Fibroblast of lung (primary cell): ENCODE measurements at regions not wholly inside any gene's neighbourhood (a gene's known extent, or its start where the extent isn't known, plus 50 kb on each side); places are given as distances from the start of the nearest gene placed in this dataset.
A peak's percentile ranks its signal among the peaks of the same experiment; 100 is the strongest.

ENCODE experiments used
- DNase-seq, 2 donors: peaks; one replicate each; pipeline versions ENCODE4 v3.0.0 to v3.0.0-alpha.2; 2010; ENCODE audit warnings: low read depth in 2 of 2
- H2AFZ ChIP-seq: 2 replicates; pipeline ENCODE4 v1.5.1; 2012; ENCODE audit warnings: low read length, control low read depth, inconsistent platforms
- H3K27ac ChIP-seq: 2 replicates; pipeline ENCODE4 v1.5.1; 2011; ENCODE audit warnings: low read length, control low read depth; ENCODE audit not compliant: insufficient read depth
- H3K27me3 ChIP-seq: 2 replicates; pipeline ENCODE4 v1.5.1; 2011; ENCODE audit warnings: mild to moderate bottlenecking, low read length; ENCODE audit not compliant: control insufficient read depth, insufficient read depth
- H3K36me3 ChIP-seq: 2 replicates; pipeline ENCODE4 v1.5.1; 2011; ENCODE audit warnings: low read length; ENCODE audit not compliant: control insufficient read depth, insufficient read depth
- H3K4me1 ChIP-seq: 2 replicates; pipeline ENCODE4 v1.5.1; 2011; ENCODE audit warnings: low read length; ENCODE audit not compliant: control insufficient read depth, insufficient read depth; ENCODE audit errors: extremely low read depth
- H3K4me2 ChIP-seq: 2 replicates; pipeline ENCODE4 v1.5.1; 2011; ENCODE audit warnings: low read length, control low read depth; ENCODE audit not compliant: insufficient read depth; ENCODE audit errors: extremely low read depth
- H3K4me3 ChIP-seq, 4 experiments: fragments of 200-600 bp in 1 of 4; sonication (generic) in 1 of 4; replicated peaks in 1 of 4; 2 replicates each; pipeline ENCODE4 v1.5.1; 2011 to 2016; ENCODE audit warnings: low read length in 4 of 4, low read depth in 3 of 4, mild to moderate bottlenecking in 3 of 4, control low read depth in 2 of 4, inconsistent platforms in 1 of 4, mixed read lengths in 1 of 4; ENCODE audit not compliant: insufficient read depth in 1 of 4; ENCODE audit errors: control extremely low read depth in 1 of 4
- H3K79me2 ChIP-seq: 2 replicates; pipeline ENCODE4 v1.5.1; 2012; ENCODE audit warnings: mild to moderate bottlenecking, low read length, inconsistent platforms; ENCODE audit not compliant: control insufficient read depth, insufficient read depth
- H3K9ac ChIP-seq: 2 replicates; pipeline ENCODE4 v1.5.1; 2011; ENCODE audit warnings: mild to moderate bottlenecking, low read length, control low read depth; ENCODE audit not compliant: insufficient read depth
- H3K9me3 ChIP-seq: 2 replicates; pipeline ENCODE4 v1.5.1; 2012; ENCODE audit warnings: low read depth, low read length; ENCODE audit not compliant: control insufficient read depth, insufficient read depth
- H4K20me1 ChIP-seq: 2 replicates; pipeline ENCODE4 v1.5.1; 2011; ENCODE audit warnings: low read length; ENCODE audit not compliant: control insufficient read depth, insufficient read depth; ENCODE audit errors: extremely low read depth
- EZH2 ChIP-seq: IDR thresholded peaks from 2 replicates; pipeline ENCODE4 v1.5.1; 2012; ENCODE audit warnings: low read length, control low read depth, mild to moderate bottlenecking; ENCODE audit errors: missing control alignments
- TF ChIP-seq, protein P1 (sequence below), 2 donors: IDR thresholded peaks in 1 of 2; conservative IDR thresholded peaks in 1 of 2; 1 replicate in 1 of 2; 2 replicates in 1 of 2; pipeline ENCODE4 v1.5.1; 2011 to 2012; ENCODE audit warnings: low read length in 2 of 2, control low read depth in 1 of 2, inconsistent platforms in 1 of 2, low read depth in 1 of 2, mild to moderate bottlenecking in 1 of 2

GRCh38 chr13:83162493-83162892, 719.8 kb downstream of the SLITRK1 start:
- H3K27me3 ChIP-seq = no peaks in the 10 kb centered on the region
- H3K9me3 ChIP-seq = no peaks in the 10 kb centered on the region
- no peak overlapping the region for H3K9ac ChIP-seq
- TF ChIP-seq, protein P1, sequence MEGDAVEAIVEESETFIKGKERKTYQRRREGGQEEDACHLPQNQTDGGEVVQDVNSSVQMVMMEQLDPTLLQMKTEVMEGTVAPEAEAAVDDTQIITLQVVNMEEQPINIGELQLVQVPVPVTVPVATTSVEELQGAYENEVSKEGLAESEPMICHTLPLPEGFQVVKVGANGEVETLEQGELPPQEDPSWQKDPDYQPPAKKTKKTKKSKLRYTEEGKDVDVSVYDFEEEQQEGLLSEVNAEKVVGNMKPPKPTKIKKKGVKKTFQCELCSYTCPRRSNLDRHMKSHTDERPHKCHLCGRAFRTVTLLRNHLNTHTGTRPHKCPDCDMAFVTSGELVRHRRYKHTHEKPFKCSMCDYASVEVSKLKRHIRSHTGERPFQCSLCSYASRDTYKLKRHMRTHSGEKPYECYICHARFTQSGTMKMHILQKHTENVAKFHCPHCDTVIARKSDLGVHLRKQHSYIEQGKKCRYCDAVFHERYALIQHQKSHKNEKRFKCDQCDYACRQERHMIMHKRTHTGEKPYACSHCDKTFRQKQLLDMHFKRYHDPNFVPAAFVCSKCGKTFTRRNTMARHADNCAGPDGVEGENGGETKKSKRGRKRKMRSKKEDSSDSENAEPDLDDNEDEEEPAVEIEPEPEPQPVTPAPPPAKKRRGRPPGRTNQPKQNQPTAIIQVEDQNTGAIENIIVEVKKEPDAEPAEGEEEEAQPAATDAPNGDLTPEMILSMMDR (conservative IDR thresholded peaks at IDR 0.05 in 1 of 2, IDR thresholded peaks at IDR 0.05 in 1 of 2; ENCODE audit: low read depth in 1 of 2, low read length in 2 of 2) = no peak
- no peak for TF ChIP-seq EZH2
- no peak overlapping the region for H3K27ac ChIP-seq
- H3K4me1 ChIP-seq = no peaks in the 10 kb centered on the region
- H4K20me1 ChIP-seq = no peaks in the 10 kb centered on the region
- H2AFZ ChIP-seq = no peak overlapping the region
- no peak overlapping the region for H3K4me3 ChIP-seq
- H3K4me2 ChIP-seq = no peak overlapping the region
- DNase-seq = peak in 1 of 2 donors; percentile 17
- H3K79me2 ChIP-seq = no peaks in the 10 kb centered on the region
- H3K36me3 ChIP-seq = no peaks in the 10 kb centered on the region

- no peak overlapping the region for H3K4me2 ChIP-seq
- H4K20me1 ChIP-seq = no peaks in the 10 kb centered on the region
- H3K4me1 ChIP-seq = no peaks in the 10 kb centered on the region
Measured at GRCh38 chr13:83153848-83154247, 728.4 kb downstream of the SLITRK1 start.

DNA sequence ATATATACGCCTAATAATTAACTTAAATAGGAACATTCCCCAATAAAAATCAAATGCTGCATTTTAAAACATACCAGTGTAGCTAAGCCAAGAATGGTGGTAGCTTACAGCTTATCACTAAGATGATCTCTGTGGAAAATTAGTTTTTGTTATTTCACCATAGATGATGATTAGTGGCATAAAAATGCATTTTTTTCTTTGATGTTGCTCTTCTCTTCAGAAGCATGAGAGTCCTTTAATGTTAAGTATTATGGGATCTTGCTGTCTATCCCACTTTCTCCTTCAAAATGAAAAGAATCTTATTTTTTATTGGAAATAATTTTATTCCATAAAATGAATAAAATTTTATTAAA, 731.0 kb downstream of the SLITRK1 start:
- H3K9me3 ChIP-seq = no peaks in the 10 kb centered on the region
- H3K79me2 ChIP-seq = no peaks in the 10 kb centered on the region
- no peak overlapping the region for H3K4me2 ChIP-seq
- no peak overlapping the region for H2AFZ ChIP-seq
- no peaks in the 10 kb centered on the region for H3K27me3 ChIP-seq
- peak; percentile 5 to 14 for DNase-seq
- H3K4me1 ChIP-seq = no peaks in the 10 kb centered on the region
- no peak overlapping the region for H3K9ac ChIP-seq
- no peak overlapping the region for H3K4me3 ChIP-seq
- TF ChIP-seq, protein P1 (conservative IDR thresholded peaks at IDR 0.05 in 1 of 2, IDR thresholded peaks at IDR 0.05 in 1 of 2; ENCODE audit: low read depth in 1 of 2, low read length in 2 of 2) = no peak
- TF ChIP-seq EZH2 = no peak
- no peaks in the 10 kb centered on the region for H4K20me1 ChIP-seq
- no peak overlapping the region for H3K27ac ChIP-seq
- no peaks in the 10 kb centered on the region for H3K36me3 ChIP-seq

More at GRCh38 chr13:83153848-83154247, 728.4 kb downstream of the SLITRK1 start:
- Histone ChIP-seq H3K9me3 (no peaks in the 10 kb centered on the region), H3K79me2 (no peaks in the 10 kb centered on the region), H3K4me3 (no peak overlapping the region), H3K36me3 (no peaks in the 10 kb centered on the region), H2AFZ (no peak overlapping the region), H3K27me3 (no peaks in the 10 kb centered on the region), H3K27ac (no peak overlapping the region), H3K9ac (no peak overlapping the region)
- DNase-seq = no peak
- TF ChIP-seq EZH2 = no peak
- TF ChIP-seq, protein P1 (conservative IDR thresholded peaks at IDR 0.05 in 1 of 2, IDR thresholded peaks at IDR 0.05 in 1 of 2; ENCODE audit: low read depth in 1 of 2, low read length in 2 of 2) = no peak
